ENCODE measurements at regions not wholly inside any gene's neighbourhood (a gene's known extent, or its start where the extent isn't known, plus 50 kb on each side); places are given as distances from the start of the nearest gene placed in this dataset.

GRCh38 chr2:173419506-173419905, 64.8 kb downstream of the CDCA7 start:
- DNase-seq: no peak

DNA sequence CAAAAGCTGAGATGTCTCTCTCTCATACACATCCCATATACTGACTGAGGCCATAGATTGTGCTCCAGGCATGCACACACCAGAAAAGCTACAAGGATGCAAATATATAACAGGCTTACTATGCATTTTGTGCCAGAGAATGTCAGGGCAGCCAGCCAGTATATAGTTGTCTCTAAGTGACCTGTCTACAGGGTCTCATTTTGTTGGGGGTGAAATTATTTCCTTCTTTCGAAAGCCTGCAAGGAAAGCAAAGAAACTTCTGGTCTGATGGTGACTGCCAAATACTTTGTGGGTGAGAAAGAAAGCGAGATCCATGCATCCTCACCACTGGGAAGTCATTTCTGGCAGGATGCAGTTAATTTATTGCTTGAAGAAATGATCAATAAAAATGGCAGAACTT, 70.2 kb downstream of the CDCA7 start:
- DNase-seq: no peak

DNA sequence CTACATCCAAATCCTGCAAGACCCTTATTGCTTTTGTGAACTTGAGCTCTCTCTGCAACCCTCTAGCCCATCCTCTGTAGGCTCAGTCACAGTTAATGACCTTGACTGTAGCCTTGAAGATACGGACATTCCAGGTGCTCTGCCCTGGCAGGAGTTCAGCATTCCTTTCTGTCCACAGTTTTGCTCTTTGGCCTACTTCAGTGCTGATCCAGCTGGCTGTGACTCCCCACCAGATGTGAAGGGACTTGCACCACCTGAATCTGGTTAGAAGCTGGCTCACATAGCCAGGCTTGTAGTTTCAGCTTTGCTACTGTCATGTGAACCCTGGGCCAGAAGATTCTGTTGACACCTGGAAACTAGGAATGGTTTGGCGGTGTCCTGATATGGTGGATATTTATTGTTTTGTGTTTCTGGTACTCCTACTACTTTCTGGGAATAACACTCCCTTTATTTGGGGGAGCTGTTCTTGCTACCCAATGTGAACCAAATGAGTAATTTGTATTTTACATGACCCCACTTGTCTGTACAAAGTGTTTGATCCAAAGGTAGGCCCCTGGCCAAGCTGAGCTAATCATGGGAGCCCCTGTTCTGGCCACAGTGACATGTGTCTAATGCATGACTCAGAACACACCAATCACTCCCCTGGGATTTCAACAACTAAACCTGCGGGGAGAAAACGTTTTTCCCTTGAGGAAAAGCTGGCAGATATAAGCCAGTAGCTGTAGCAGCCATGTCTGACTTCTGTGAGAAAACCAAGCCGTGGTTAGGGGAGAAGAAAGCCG, 73.4 kb downstream of the CDCA7 start:
- no peak for DNase-seq

- no peak for DNase-seq
These were observed 76.5 kb downstream of the CDCA7 start for GRCh38 chr2:173431191-173431590.

DNA sequence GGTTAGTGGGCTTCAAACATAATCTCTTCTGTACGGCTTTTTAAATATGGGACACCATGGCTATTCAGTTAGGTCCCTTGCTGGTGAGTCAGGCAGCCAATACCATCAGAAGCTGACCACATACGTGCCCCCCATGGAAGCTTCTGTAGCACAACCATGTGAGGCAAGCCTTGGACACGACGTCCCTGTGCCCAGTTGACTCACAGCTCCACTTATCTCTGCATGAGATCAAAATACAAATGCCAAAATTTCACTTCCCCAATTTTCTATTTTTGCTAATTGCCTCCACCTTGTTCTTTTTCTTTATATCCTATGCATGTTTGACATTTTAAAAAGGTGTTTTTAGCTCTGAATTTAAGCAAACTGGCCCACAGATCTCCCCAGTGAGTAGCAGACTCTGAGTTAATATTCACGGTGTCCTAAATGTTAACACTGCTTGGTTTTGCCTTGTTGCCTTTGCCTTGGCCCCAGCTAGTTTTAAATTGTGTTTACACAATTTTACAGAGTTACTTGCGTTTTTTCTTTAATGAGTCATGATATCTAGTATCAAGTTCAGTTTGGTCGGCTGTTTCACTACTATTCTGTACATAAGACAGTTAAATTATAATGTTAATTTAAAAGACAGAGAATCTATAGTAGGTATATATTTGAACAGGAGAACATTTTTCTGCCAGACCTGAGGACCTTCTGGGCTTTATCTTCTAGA, 77.5 kb downstream of the CDCA7 start:
- no peak for DNase-seq

DNA sequence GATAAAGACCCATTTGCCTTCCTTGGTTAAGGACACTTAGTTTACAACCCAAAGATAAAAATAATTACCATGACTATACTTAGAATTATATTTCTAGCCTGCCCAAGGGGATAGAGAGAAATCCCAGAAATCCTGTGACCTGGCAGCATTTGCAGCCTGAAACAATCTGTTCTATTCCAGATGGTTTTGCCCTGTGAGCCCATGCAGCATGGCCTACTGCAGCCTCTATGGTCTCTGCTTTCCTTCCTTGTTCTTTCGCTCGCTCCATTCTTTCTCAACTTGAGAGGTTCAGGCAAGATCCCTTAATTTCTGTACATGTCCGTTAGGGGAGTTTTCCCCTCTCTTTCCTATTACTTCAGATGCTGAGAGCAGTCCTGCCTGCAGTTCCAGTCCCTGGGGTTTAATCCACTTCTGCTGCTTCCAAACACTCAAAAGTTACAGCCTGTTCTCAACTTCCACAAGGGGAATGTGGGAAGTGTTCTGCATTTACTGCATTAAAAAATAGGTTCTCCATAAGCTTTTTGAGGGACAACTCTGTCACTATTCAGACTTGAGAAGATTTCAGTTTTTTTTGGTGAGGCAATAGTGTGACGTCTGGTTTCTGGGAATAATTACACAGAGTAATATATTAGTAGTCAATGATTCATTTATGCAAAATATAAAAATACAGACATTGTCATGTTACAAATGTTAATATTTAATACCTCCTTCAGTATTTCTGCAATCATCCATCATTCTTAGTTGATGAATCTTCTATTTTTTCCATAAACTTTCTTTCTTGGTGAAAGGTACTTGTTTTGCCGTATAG, 80.3 kb downstream of the CDCA7 start:
- DNase-seq: no peak

GRCh38 chr2:173435574-173435973, 80.9 kb downstream of the CDCA7 start:
- DNase-seq: no peak

DNA sequence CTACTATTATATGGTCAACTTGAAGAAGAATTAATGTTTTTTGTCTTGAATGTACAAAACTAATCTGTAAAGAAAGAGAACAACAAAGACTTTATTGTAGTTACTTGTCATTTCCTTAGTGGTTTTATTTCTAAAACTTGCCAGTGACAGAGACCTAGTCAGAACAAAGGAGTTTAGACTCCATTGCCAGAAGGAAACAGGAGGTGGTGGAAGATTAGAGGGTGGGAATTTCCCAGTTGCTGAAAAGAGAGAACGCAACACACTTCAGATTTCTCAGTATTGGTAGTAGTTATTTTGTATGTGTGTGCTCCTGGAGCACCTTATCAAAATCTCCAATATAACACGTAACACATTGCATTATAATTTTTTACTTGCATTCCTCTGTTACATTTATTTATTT, 81.4 kb downstream of the CDCA7 start:
- no peak for DNase-seq

GRCh38 chr2:173441222-173441621, 86.5 kb downstream of the CDCA7 start:
- DNase-seq: no peak

DNA sequence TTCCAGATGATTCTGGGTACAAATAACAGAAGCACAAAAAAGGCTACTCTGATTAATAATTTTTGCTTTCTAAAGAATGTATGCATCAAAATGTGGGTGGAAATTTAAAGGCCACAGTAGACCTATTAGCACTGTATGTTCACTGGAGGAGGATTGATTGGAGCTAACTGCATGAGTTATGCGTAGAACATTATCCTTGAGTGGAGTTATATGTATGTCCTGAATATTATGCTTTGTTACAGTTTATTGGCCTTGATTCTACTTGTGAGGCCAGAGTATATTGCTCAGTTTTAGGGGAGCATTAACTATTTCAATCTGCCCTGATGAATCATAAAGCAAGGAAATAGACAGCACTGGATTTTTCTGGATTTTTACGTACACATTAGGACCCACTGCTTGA, 87.9 kb downstream of the CDCA7 start:
- no peak for DNase-seq

GRCh38 chr2:173446722-173447121, 92.0 kb downstream of the CDCA7 start:
- DNase-seq: no peak

GRCh38 chr2:173448938-173449471, 94.3 kb downstream of the CDCA7 start:
- peak in 14 of 56 donors; percentile 2 to 51 (median 5) for DNase-seq

DNA sequence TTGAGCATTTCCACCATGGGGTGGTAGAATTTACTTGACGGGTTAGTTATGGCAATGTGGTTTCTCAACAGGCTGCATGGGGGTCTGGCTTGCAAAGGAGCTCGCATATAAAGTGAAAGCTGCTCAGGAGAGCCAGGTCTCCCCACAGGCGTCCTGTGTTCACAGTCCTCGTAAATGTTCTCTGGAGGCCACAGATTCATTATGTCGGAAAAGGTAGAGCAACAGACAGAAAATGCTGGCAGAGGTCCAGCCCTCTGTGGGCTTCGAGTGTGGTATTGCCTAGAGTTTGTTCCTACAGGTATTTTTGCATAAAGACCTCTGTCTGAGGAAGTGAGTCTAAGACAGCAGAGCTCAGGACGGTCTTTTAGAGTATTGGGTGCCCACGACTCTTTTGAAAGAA, 96.4 kb downstream of the CDCA7 start:
- no peak for DNase-seq

DNA sequence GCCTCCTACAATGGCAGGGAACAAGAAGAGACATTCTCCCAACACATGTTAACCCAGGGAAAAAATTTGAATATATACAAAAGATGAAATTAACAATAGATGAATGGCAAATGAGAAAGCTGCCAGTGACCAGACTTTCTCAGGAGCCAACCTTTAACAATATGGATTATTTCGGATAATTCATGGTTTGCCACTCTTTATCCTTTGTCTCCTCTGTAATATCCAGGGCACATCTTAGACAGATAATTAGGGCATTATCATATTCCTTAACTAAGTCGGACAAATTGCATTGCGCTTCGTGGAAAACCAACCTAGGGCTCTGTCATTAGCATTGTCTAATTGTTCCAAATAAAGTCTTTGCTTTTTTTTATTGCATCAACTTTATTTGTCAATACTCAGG, 97.3 kb downstream of the CDCA7 start:
- no peak for DNase-seq

DNA sequence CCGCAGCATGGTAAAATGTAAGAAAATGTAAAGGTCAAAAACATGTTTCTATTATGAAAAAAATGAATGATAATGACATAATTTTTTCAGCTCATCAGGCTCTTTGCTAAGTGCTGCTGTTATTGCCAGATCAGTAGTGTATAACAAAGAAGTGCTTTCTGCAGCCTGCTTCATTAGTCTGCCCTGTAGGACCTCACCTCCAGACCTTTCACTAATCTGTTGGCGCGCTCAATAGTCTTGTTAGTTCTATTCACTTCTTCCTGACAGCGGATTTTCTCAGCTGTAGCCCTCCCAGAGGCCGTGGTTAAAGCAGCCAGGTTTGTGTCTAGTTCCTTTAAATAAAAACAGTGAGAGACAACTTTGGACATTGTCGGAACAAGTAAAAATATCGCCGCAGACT, 97.7 kb downstream of the CDCA7 start:
- DNase-seq: no peak

DNA sequence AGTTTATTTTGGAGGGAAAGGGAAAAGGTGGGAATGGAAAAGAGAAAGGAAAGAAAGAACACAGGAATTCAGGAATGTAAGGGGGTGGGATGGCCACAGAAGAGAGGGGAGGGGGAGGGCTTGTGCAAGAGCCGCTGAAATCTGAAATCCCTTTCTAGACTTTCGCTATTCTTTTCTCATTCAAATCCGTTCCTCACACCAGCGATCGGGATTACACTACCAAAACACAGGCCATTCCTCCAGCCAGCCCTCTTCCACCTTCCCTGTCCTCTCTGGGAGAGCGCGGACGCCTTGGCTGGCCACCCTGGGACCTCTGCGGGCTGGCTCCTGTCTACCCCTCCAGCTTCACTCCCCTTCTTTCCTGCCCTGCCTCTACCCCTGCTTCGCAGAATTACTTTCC, 102.3 kb downstream of the CDCA7 start:
- DNase-seq: no peak

DNA sequence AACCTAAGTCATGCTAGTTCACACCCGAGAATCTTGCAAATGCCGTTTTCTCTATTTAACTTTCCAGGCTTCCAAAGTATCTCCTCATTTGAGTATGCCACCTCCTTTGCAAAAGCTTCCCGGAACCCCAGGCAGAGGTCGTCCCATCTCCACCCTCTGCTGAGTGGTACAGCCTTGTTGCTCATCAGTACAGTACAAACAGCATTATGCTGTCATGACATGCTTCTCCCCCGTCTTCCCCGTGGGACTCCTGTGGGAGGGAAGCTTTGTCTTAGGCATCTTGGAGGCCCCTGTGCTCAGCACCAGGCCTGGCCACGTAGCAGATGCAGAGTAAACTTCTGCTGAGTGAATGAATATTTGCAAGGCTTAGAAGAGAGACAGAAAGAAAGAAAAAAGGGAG, 102.7 kb downstream of the CDCA7 start:
- peak in 31 of 56 donors; percentile 2 to 76 (median 30) for DNase-seq

DNA sequence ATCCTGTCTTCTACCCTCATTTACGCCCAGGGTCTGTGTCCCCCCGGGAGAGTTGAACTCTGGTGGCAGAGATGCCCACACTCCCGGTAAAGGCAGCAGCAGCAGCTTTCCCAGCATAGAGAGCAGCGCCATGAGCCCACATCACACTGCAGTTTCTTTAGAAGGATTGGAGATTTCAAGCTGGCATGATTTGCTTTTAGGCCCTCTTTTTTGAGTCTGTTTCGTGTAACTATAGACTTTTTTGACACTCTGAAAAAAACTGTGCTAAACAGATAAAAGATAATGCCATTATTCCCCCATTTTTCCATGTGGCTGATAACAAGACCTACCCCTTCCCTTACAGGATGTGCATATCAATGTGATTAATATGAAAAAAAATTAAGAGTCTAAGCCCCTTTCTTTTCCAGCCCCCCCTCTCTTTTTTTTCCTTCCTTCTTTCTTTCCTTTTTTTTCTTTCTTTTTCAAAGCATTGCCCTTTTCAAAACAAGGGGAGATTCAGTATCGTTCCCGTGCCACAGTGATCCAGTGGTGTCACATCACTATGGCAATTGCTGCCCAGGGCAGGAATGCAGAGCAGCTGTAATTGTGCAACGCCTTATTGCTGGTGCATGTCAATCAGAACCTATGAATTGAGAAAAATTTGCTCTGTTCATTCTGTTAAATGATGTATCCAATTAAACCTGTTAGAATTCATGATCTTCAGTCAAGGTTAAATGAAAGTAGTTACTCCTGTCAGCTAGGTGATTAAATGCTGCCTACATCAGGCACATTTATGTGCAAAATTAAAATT, 104.5 kb downstream of the CDCA7 start:
- peak in 2 of 56 donors; percentile 1 to 4 for DNase-seq

DNA sequence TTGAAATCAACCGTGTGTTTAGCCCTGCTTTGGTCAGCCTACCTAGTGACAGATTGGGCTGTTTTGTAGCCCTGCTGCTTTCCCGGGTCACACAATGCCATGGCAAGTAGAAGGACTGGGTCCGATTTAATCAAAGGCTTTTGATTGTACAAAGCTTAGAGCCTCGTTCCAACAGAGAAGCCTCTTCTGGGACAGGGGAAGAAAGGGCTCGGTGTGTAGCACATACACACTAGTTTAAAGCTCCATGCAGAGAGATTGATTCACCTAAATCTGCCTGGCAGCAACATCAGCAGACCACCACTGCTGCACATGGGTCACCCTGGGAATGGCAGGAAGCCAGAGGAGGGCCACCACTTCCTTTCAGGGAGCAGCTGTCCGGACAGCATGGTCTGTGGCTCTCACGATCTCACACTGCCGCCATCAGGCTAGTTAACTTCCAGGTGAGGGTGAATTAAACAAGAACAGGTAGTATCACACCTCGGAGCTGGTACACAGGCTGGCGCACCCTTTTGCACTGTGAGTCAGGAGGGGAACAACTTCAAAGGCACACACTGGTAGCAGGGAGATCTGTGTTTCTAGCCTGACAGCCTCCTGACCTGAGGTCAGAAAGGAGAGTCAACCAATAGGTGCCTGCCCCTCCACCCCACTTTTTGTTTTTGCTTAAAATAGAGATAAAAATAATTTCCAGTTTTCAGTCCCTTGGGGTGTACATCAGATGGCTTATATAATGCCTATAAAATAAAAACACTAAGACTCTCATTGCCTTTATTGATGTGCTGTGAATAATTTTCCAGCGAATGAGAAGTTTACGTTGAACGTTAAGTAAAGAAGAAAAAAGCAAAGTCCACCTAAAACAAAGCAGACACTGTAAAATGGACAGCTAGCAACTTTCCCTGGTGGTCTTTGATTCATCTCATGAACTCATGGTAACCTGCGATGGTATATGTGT, 108.5 kb downstream of the CDCA7 start:
- no peak for DNase-seq

DNA sequence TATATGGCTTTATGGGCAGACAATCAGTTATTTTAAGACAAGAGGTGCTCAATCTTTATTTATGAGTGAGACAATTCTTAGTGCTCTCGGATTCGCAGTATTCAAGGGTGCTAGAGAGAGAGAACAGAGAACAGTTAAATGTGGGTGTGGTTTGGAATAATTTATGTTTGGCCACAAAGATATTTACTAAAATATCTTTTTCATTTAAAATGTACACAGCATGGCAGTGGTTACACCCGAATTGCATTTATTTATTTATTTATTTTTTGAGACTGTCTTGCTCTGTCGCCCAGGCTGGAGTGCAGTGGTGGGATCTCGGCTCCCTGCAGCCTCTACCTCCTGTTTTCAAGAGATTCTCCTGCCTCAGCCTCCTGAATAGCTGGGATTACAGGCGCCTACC, 109.2 kb downstream of the CDCA7 start:
- no peak for DNase-seq

Data from nucleus accumbens (tissue), 56 donors.